HG02588 (cell line): ENCODE measurements at regions not wholly inside any gene's neighbourhood (a gene's known extent, or its start where the extent isn't known, plus 50 kb on each side); places are given as distances from the start of the nearest gene placed in this dataset.

ENCODE experiments used
- ATAC-seq: cut with Tn5 transposase; IDR thresholded peaks from one replicate; pipeline ENCODE4 v1.9.1; 2021; ENCODE audit warnings: mild to moderate bottlenecking, moderate library complexity; ENCODE audit not compliant: unreplicated experiment

DNA sequence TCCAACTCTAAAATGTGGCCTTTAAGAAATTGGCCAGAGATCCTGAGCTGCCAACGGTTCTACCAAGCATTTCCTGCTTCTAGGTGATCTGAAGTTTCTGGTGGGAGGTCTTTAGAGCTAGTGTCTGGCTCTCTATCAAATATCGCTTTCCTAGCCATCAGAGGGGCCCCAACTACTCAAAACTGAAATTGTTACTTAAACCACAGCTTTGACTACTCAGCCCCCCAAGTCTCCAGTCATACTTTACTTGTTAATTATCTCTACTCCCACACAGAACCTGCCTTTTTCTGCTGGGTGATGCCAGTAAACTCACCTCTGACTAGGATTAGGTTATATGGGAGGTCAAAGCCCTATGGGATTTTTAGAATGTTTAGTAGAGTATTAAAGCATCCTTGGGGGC is 95.1 kb downstream of the FASLG start:
- ATAC-seq: no peak

DNA sequence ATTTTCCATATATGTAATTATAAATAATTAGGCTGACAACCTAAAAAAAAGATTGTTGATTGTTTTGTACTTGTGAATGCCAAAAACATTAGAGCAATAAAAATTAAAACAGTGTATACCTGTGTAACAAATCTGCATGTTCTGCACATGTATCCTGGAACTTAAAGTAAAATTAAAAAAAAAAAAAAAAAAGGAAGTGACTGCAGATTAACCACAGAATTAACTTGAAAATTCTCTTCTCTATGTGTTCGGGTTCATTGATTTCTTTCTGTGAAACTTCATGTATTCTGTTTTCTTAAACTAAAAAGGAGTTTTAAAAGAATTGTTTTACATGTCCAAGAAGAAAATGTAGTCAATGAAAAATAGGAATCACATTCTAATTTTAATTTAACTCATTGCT is 95.7 kb downstream of the FASLG start:
- ATAC-seq: no peak

DNA sequence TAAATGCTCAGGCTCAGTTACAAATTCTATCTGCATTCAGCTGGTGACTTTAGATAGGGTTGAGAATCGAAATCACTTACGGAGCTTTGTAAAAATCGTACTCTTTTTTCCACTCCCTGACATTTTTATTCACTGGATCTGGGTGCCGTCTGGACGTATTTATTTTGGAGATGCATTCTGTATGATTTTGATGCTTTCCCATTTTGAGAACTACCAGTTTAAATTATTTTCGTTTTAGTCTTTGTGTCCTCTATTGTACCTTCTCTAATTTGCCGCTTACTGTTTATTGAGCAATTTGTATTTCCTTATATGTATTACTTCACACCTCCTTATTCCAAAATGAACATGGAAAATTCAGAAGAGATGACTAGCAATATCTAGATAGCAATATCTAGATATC is 96.2 kb downstream of the FASLG start:
- ATAC-seq: no peak

DNA sequence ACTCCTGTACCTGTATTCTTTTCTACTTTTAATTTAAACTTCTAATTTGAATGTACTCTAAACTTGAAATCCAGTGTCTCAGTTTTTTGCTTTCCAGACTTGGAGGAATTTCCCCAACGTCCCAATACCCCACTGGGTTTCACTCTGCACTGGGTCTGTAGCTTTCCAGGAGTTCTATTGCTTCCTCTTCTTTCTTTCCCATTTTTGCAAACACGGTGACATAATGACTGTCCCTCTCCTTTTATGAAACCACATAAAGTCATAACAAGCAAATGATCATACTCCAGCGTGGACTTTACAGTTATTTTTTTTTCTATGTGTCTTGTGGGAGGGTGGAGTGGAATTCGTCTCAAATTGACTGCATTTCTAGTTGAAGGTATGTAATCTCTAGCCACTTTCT is 97.1 kb downstream of the FASLG start:
- no peak for ATAC-seq

DNA sequence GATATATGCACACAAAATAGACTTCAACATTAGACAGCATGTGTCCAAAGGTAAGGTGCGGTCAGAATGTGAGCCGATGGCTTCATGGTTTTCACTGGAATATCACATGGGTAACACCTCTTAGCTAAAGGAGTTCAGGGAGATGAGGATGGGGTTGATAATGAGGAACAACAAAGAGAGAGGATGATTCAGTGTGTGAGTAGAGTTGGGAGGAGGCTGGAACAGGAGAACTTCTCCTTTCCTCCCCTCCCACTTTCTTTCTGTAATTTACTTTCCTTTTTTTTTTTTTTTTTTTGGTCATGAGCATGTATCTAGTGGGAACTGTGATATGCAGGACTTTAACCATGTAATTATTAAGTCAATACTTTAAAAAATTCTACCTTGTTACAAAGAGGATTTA is 99.4 kb downstream of the FASLG start:
- ATAC-seq: no peak

DNA sequence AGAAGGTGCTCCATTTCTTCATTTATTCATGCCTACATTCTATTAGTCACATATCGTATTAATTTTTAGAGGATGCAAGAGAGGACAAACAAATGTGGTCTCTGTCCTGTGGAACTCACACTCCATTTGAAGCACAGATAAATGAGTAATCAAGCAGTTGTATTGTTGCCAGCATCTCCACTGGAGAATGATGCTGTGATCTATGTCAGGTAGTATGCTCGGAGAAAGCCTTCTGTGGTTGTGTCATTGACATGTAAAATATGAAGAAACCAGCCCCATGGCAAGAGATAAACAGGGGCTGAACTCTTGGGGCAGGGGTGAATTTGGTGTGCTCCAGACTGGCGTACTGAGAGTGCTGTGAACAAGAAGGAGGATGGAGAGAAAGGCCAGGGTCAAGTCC is 101.2 kb downstream of the FASLG start:
- no peak for ATAC-seq

DNA sequence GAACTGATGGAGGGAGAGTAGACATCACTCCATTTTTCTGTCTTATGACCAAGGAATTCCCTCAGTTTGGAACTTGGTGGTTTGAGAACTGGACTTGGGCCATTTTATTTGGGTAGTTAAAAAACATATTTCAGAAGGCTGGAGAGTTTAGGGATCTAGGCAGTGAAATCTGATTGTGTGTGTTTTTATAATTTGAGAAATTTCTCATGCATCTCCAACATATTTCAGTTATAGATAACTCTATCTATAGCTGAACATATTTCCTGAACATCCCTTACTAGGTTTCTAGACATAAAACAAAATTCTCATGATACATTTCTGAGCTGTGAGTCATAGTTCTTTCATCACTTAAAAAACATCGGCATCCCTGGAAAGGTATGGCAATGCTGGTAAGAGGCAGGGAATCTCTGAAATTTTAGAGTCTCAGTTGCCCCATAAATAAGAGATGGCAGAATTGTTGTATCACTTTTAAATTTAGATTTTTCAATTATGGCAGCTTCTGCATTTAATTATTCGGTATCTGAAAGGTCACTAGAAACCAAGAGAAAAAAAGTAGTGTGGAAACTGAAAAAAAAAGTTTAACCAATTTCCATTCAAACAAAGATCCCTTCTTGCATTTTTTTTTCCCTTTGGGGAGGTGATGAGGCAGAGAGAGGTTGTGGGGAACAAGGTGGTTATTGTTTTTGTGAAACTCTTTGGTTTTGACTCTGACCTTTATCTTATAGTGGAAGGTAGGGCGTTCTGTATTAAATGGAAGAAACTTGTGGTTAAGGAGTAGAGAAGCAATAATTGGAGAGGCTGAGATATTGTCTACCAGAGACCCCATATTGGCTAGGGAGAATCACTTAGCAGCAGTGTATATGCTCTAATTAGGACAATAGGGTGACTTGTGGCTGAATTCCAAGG is 102.9 kb downstream of the FASLG start:
- no peak for ATAC-seq

DNA sequence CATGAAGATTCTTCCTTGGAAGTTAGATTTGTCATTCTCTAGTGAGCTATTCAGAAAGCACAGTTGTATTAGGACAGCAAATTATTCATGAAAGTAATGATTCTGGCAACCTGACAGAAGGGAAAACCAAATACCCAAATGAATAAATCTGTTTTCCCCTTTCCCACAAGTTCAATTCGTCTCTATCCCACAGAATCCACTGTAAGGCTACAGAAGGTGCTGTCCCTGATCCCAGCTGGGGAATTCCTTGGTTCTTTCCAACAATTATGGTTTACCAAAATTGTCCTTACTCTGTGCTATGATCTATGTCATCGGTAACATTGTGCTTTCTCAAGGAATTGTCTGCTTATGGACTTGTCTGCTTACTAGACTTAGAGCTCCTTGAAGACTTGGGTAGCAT is 104.2 kb downstream of the FASLG start:
- no peak for ATAC-seq

DNA sequence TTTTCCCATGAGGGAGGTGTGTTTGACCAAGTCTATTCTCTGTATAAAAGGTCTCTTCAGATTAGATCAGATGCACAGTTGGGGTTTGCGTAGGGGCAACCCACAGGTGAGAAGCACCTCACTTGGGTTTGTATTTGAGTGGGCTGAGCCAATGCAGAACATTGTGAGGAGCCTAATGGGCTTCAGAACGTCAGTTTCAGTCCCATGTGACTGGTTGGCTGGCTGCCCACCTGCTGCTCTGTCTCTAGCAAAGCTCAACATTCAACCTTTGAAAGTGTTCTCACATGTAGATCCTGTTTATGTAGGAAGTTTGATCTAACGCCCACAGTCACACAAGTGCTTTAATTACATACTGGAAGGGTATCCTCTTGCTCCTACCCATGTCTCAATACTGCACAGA is 105.5 kb downstream of the FASLG start:
- no peak for ATAC-seq

DNA sequence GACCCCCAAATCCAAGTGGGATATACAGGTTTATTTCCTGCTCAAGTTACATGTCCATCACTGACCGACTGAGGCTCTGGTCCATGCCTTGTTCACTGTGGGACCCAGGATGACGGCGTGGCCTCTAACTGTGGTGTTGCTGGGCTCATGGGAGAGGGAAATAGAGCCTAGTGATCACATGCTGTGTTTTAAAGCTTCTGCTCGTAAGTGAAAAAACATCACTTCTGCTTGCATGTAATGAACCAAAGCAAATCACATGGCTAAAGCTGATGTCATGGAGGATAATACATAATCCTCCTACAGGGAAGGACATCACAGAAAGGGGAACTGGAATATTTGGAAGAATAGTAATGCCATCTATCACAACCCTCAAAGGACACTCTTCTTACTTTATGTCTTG is 107.6 kb downstream of the FASLG start:
- no peak for ATAC-seq

DNA sequence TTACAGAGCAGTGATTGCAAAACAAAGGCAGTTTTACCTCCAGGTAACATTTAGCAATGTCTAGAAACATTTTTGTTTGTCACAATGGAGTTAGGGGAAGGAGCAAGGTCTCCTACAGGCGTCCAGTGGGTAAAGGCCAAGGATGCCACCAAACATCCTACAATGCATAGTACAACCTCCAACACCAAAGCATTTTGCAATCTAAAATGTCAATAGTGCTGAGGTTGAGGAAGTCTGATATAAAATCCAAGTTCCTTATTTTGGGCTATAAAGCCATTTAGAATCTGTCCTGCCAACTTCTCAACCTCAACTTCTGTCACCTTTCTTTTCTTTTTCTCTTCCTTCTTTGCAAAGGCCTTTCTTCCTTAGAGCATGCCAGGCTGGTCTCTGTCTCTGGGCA is 111.2 kb downstream of the FASLG start:
- no peak for ATAC-seq

DNA sequence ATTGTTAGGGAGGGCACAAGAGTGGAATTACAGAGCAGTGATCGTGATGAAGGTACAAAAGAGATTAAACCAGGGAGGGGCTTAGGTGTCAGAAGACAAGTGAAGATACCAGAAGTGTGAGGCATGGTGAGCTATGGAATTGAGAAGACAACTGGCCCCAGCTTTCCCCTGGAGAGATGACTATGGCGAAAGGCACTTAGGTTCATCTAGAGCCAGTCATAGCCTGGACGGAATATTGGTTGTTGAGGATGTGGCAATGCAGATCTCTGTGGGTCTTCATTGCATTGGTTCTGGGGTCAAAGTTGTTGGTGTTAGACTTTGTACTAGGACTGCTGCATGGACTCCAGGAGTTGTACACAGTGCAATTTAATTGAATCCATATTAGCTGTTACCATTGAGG is 115.7 kb downstream of the FASLG start:
- no peak for ATAC-seq

DNA sequence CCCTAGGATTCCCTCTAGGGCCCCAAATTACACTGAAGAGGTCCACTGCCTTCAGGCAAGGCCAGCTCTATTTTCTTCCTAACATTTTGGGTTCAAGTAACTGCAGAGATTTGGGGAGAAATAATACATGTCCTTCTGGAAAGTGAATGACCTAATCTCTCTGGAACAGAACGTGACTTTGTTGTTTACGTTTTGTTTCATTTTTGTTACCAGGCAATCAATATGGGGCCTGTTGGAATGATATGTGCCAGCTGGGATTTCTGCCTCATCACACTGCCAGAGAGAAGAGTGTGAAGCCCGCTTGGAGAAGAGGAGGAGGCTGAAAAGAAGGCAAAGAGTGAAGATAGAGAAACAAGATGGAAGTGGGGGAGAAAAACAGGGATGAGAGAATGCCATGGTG is 116.7 kb downstream of the FASLG start:
- ATAC-seq: no peak

DNA sequence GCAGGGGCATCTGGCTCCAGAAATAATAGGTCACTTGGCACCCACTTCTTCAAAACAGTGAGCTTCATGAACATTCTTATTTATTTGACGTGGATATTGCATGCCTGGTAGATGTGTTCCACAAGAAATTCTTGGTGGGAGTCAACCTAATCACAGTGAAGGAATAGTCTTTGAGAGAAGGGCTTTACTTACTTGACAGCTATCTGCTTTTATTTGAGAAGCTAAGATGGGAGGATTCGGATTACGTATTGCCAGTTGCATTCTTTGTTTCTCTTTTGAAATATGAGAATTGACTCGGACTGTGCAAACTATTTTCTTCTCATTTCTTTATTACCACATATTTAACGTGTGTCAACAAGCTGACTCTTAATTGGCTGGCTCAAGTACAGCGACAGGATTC is 117.2 kb downstream of the FASLG start:
- no peak for ATAC-seq

DNA sequence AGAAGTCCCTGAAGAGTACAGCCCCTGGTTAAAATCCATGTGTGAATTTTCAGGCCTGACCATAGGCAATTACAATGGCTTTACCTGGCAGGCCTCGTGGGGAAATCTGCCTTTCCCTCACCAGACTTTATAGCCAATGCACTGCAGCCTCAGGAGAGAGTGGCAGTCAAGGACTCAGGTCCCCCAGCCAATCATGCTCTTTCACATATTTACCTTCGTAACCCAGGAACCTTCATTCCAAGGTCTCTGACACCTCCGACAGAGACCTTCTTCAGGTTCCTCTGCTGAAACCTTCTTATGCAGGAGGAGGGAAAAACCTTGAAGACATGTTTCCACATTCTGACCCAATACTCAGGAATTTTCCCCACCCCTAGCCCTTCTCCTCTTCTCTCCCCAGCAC is 118.9 kb downstream of the FASLG start:
- ATAC-seq: no peak

DNA sequence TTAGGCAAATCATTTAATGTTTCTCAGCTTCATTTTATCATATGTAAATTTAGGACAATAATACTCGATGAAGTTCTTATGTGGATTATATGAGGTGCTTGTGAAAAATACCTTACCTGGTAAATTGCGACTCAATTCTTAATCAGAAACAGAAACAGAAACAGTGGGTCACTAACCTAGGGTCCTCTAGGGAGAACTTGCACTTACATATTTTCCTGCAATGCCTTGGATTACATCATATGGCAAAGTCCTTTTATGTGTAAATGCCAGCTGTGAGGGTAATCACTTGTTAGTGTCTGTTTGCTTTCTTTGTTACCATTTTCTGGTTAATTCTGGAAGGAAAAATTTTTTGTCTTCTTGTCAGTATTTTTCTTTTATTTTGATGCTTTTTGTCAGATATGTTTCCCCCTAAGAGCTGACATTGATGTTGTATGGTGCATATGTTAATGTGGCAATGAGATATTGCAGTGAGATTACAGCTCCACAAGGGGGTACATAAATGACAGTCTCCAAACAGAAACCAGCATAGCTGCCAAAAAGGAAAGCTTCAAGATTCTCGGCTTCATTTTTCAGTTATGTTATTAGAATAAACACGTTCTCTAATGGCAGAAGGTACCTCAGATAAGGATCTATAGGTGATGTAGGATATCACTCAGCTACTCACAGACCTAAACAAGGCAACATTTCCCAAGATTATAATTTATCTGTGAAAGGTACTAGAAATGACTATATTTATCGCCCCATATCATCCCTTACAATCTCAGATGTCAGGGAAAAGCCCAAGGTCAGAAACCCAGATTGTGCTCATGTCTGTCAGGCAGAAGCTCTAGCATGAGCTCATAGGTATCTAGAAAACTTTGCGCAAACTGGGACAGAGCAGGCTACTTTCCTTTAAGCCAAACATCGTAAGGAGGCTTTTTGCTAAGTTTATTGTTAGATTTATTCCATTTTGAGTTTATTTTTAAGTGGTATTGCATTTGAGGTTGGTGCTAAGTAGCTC is 119.9 kb downstream of the FASLG start:
- no peak for ATAC-seq

DNA sequence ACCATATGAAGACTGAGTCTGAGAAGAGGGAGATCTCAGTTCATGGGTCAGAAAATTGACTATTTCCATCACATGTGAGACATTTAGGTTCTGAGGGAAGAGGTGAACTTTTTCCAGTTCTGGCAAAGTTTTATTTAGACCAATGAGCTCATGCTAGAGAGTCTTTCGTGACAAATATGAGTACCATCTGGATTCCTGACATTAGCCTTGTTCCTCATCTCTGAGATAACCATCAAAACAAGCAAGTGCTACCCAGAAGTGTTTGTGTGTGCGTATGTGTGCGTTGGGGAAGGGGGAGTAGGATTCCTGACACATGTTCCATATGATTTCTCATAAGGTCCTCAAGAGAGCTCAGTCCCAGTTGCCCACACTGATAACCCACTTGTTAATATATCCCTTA is 120.6 kb downstream of the FASLG start:
- no peak for ATAC-seq

DNA sequence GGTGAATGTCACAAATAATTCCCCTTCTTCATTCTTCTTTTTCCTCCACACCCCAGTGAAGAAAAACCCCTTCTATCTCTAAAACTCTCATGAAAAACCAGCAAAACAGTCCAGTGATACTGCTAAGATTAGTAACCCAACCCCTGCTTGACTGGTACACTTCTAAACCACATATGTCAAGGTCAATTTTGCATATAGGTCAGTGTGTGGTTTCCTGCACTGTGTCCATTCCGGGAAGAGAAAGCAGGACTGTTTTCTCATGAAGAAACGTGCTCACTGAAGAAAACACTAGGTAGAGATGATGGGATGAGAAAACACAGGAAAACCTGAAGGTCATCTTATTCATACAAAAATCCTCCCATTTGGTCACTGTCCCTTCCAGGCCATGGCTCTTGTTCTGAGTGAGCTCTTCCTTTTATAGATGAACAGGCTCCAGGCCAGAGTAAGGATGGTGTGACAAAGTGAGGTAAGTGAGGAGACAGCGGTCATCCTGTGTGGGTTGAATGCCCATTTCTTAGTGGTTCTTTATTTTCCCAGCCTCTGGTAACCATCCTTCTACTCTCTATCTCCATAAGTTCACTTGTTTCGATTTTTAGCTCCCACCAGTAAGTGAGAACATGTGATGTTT is 122.7 kb downstream of the FASLG start:
- ATAC-seq: peak; percentile 89

DNA sequence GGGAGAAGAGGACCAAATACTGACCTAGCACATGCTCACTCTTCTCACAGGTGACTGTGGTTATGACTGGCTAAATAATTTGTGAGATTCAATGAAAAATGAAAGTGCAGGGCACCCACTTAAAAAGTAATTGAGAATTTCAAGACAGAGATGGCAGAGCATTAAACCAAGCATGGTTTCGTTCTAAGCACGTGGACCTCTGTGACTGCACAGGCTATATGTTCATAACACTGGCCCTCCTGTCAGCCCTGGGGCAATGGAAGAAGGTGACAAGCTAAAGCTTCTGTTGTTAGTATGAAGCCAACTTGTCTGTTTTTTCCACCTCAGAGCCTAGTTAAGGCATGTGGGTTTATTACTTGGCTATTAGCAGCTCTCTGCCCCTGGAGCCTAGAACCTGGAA is 130.9 kb downstream of the FASLG start:
- ATAC-seq: no peak

DNA sequence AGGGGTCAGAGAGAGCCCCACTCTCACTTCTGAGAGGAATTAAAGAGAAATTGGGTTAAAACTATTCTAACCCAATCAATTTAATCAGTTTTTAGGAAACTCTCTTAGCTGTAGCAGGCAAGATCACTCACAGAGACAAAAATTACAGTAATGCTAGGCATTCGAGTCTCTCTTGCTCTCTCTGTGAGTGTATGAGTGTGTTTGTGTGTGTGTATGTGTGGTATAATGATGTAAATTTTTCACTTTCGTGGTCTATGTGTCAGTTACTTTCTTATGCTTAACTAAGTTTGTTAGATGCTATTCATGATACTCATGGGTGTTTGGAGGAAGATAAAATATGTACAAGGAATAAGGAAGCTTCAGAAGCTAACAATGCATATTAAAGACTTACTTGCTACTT is 131.3 kb downstream of the FASLG start:
- no peak for ATAC-seq

DNA sequence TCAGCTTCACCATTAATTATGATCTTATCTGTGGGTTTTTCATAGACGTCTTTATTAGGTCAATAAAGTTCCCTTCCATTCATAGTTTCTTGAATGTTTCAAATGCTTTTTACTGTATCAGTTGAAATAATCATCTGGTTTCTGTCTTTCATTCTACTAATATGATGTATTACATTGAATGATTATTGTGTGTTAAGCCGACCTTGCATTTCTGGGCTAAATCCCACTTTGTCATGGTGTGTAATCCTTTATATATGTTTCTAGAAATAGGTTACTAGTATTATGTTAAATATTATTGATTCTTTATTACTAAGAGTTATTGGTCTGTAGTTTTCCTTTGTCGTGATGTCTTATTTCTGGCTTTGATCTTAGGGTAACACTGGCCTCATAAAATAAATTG is 134.9 kb downstream of the FASLG start:
- ATAC-seq: no peak
